ENCODE measurements at regions not wholly inside any gene's neighbourhood (a gene's known extent, or its start where the extent isn't known, plus 50 kb on each side); places are given as distances from the start of the nearest gene placed in this dataset.
"Not testable (repeated sequence)": the region's sequence is repeated elsewhere in the genome, so short reads cannot be mapped to it uniquely, and the experiment has no call there.

DNA sequence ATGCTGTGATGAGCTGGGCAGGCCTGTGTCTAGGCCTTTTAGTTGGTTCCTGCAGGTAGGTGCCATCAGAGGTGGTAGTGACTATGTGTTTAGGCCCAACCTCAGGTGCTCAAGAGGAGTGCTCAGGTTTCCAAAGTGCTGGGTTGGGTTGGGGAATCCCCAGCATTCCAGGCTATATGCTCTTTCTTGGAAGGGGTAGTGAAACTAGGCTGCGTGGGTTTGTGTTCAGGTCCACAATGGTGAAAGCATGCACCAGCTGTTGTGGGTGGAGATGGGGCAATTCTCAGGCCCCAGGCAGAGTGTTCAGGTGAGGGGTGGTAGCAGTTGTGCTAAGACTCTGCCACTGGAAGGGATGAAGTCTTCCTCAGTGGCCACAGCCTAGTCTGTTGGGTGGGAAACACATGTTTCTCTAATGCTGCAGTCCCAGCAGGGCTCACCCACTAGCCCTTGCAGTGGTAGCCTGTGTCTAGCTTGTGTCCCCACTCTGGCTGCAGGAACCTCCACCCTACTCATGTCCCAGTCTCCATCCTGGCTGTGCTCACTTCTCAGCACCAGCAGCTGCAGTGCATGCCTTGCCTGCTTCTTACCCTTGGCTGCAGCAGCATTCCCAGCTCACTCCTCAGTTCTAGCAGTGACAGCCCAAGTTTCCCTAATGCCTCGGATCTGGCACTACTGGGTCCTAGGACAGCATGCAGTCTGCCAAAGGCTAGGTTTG, 78.9 kb downstream of the FAM170A start:
- Histone ChIP-seq H4K20me1 (ENCODE audit: insufficient read depth, low read length) (no peaks in the 10 kb centered on the region), H3K79me2 (ENCODE audit: insufficient read depth, low read length) (no peaks in the 10 kb centered on the region), H3K4me1 (ENCODE audit: insufficient read depth, low read length) (no peaks in the 10 kb centered on the region), H3K4me2 (ENCODE audit: low read length) (no peak overlapping the region), H3K9me3 (ENCODE audit: insufficient read depth, low read depth, low read length) (no peaks in the 10 kb centered on the region), H3K9ac (ENCODE audit: low read length) (no peak overlapping the region), H3K27me3 (ENCODE audit: insufficient read depth, low read length) (no peaks in the 10 kb centered on the region), H2AFZ (ENCODE audit: low read depth, low read length) (no peak overlapping the region), H3K27ac (ENCODE audit: low read depth, low read length) (no peak overlapping the region), H3K36me3 (ENCODE audit: insufficient read depth, low read length) (no peaks in the 10 kb centered on the region), H3K4me3 (ENCODE audit: insufficient read depth, low read depth, low read length) (no peak overlapping the region)
- DNase-seq (ENCODE audit: low read depth) = no peak
- Mint-ChIP-seq H3K36me3 (ENCODE audit: low read depth, unreplicated experiment) (no peaks in the 10 kb centered on the region), H3K27me3 (ENCODE audit: low read depth, unreplicated experiment) (no peaks in the 10 kb centered on the region), H3K4me1 (ENCODE audit: low read depth, unreplicated experiment) (no peaks in the 10 kb centered on the region), H3K4me3 (ENCODE audit: unreplicated experiment) (no peak overlapping the region), H3K27ac (ENCODE audit: unreplicated experiment) (no peak overlapping the region), H3K9me3 (ENCODE audit: unreplicated experiment) (peaks cover 3% of the 10 kb centered on the region)
- TF ChIP-seq, protein P1, sequence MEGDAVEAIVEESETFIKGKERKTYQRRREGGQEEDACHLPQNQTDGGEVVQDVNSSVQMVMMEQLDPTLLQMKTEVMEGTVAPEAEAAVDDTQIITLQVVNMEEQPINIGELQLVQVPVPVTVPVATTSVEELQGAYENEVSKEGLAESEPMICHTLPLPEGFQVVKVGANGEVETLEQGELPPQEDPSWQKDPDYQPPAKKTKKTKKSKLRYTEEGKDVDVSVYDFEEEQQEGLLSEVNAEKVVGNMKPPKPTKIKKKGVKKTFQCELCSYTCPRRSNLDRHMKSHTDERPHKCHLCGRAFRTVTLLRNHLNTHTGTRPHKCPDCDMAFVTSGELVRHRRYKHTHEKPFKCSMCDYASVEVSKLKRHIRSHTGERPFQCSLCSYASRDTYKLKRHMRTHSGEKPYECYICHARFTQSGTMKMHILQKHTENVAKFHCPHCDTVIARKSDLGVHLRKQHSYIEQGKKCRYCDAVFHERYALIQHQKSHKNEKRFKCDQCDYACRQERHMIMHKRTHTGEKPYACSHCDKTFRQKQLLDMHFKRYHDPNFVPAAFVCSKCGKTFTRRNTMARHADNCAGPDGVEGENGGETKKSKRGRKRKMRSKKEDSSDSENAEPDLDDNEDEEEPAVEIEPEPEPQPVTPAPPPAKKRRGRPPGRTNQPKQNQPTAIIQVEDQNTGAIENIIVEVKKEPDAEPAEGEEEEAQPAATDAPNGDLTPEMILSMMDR (IDR thresholded peaks at IDR 0.05; ENCODE audit: insufficient read depth, low read depth, low read length) = no peak
- TF ChIP-seq EZH2 (IDR thresholded peaks at IDR 0.05; ENCODE audit: insufficient read depth, low read length) = no peak
- FAIRE-seq = no peak

DNA sequence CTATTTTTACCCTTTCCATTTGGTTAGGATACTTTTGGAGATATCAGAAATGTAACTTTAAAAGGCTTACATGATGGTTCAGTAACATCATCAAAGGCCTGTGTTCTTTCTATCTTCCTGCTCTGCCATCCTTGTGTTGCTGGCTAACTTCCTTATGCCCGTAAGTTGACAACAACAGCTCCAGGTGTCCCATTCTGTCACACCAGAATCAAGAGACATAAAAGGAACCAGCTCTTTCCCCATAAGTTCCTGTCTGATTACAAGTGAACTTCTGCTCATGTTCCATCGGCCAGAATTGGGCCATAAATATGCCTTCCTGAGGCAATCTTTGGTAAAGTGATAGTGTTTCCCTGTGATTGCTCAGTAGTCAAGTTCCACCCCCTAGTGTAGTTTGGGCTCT, 92.4 kb downstream of the FAM170A start:
- H3K4me1 ChIP-seq (ENCODE audit: insufficient read depth, low read length) = no peaks in the 10 kb centered on the region
- no peaks in the 10 kb centered on the region for H4K20me1 ChIP-seq (ENCODE audit: insufficient read depth, low read length)
- Mint-ChIP-seq H3K9me3 (ENCODE audit: unreplicated experiment) (peaks cover 9% of the 10 kb centered on the region), H3K4me3 (ENCODE audit: unreplicated experiment) (no peak overlapping the region), H3K27me3 (ENCODE audit: low read depth, unreplicated experiment) (no peaks in the 10 kb centered on the region), H3K4me1 (ENCODE audit: low read depth, unreplicated experiment) (no peaks in the 10 kb centered on the region), H3K36me3 (ENCODE audit: low read depth, unreplicated experiment) (no peaks in the 10 kb centered on the region), H3K27ac (ENCODE audit: unreplicated experiment) (no peak overlapping the region)
- no peak overlapping the region for H3K4me2 ChIP-seq (ENCODE audit: low read length)
- no peaks in the 10 kb centered on the region for H3K79me2 ChIP-seq (ENCODE audit: insufficient read depth, low read length)
- no peak overlapping the region for H3K27ac ChIP-seq (ENCODE audit: low read depth, low read length)
- H3K9me3 ChIP-seq (ENCODE audit: insufficient read depth, low read depth, low read length) = no peaks in the 10 kb centered on the region
- FAIRE-seq (no peak), DNase-seq (ENCODE audit: low read depth) (no peak)
- H3K36me3 ChIP-seq (ENCODE audit: insufficient read depth, low read length) = no peaks in the 10 kb centered on the region
- no peak for TF ChIP-seq EZH2 (IDR thresholded peaks at IDR 0.05; ENCODE audit: insufficient read depth, low read length)
- TF ChIP-seq, protein P1 (IDR thresholded peaks at IDR 0.05; ENCODE audit: insufficient read depth, low read depth, low read length) = no peak
- H3K9ac ChIP-seq (ENCODE audit: low read length) = no peak overlapping the region
- H3K4me3 ChIP-seq (ENCODE audit: insufficient read depth, low read depth, low read length) = no peak overlapping the region
- no peak overlapping the region for H2AFZ ChIP-seq (ENCODE audit: low read depth, low read length)
- H3K27me3 ChIP-seq (ENCODE audit: insufficient read depth, low read length) = no peaks in the 10 kb centered on the region

DNA sequence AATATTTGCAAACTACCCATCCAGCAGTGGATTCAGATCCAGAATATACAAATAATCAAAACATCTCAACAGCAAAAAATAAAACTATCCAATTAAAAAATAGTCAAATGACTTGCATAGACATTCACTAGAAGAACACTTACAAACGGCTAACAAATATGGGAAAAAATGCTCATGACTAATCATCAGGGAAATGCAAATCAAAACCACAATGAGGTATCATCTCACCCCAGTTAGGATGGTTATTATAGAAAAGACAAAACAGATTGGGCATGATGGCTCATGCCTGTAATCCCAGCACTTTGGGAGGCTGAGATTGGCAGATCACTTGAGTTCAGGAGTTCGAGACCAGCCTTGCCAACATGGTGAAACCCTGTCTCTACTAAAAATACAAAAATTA, 95.9 kb downstream of the FAM170A start:
- not testable (repeated sequence) for H3K27me3 ChIP-seq (ENCODE audit: insufficient read depth, low read length); H3K9me3 ChIP-seq (ENCODE audit: insufficient read depth, low read depth, low read length); H3K9ac ChIP-seq (ENCODE audit: low read length); H3K4me3 Mint-ChIP-seq (ENCODE audit: unreplicated experiment); H3K27me3 Mint-ChIP-seq (ENCODE audit: low read depth, unreplicated experiment); H3K4me2 ChIP-seq (ENCODE audit: low read length); H2AFZ ChIP-seq (ENCODE audit: low read depth, low read length); H3K27ac ChIP-seq (ENCODE audit: low read depth, low read length); H3K4me1 Mint-ChIP-seq (ENCODE audit: low read depth, unreplicated experiment); H3K36me3 ChIP-seq (ENCODE audit: insufficient read depth, low read length); H3K4me3 ChIP-seq (ENCODE audit: insufficient read depth, low read depth, low read length); H3K36me3 Mint-ChIP-seq (ENCODE audit: low read depth, unreplicated experiment); FAIRE-seq; H3K79me2 ChIP-seq (ENCODE audit: insufficient read depth, low read length); H3K27ac Mint-ChIP-seq (ENCODE audit: unreplicated experiment); H3K4me1 ChIP-seq (ENCODE audit: insufficient read depth, low read length); H4K20me1 ChIP-seq (ENCODE audit: insufficient read depth, low read length); DNase-seq (ENCODE audit: low read depth)
- H3K9me3 Mint-ChIP-seq (ENCODE audit: unreplicated experiment) = peaks cover 12% of the 10 kb centered on the region
